GM21526 (cell line): ENCODE measurements at regions not wholly inside any gene's neighbourhood (a gene's known extent, or its start where the extent isn't known, plus 50 kb on each side); places are given as distances from the start of the nearest gene placed in this dataset.

Source experiments
- ATAC-seq: cut with Tn5 transposase; IDR thresholded peaks from one replicate; pipeline ENCODE4 v1.9.1; 2021; ENCODE audit warnings: moderate library complexity; ENCODE audit not compliant: unreplicated experiment, low FRiP score

- no peak for ATAC-seq
Observed at GRCh38 chr3:70899816-70900215, 587.4 kb upstream of the MDFIC2 start.

GRCh38 chr3:70890020-70890394 is 577.6 kb upstream of the MDFIC2 start:
- ATAC-seq: no peak

- no peak for ATAC-seq
Observed at GRCh38 chr3:70889162-70890019, 577.0 kb upstream of the MDFIC2 start.

- no peak for ATAC-seq
Observed at GRCh38 chr3:70885636-70886035, 573.2 kb upstream of the MDFIC2 start.

- ATAC-seq: no peak
Observed at GRCh38 chr3:70882104-70882503, 569.7 kb upstream of the MDFIC2 start.

GRCh38 chr3:70880421-70880820 is 568.0 kb upstream of the MDFIC2 start:
- ATAC-seq: no peak

GRCh38 chr3:70876154-70876553 is 563.7 kb upstream of the MDFIC2 start:
- ATAC-seq: no peak

GRCh38 chr3:70874196-70874595 is 561.8 kb upstream of the MDFIC2 start:
- no peak for ATAC-seq

GRCh38 chr3:70873686-70874085 is 561.2 kb upstream of the MDFIC2 start:
- ATAC-seq: no peak

- no peak for ATAC-seq
Observed at GRCh38 chr3:70871909-70872656, 559.6 kb upstream of the MDFIC2 start.

- no peak for ATAC-seq
Observed at GRCh38 chr3:70870576-70870975, 558.1 kb upstream of the MDFIC2 start.

- ATAC-seq: no peak
Observed at GRCh38 chr3:70868561-70868960, 556.1 kb upstream of the MDFIC2 start.

GRCh38 chr3:70863049-70863448 is 550.6 kb upstream of the MDFIC2 start:
- no peak for ATAC-seq

- ATAC-seq: no peak
Observed at GRCh38 chr3:70861855-70862254, 549.4 kb upstream of the MDFIC2 start.

GRCh38 chr3:70861234-70861633 is 548.8 kb upstream of the MDFIC2 start:
- ATAC-seq: no peak

- no peak for ATAC-seq
Observed at GRCh38 chr3:70857916-70858315, 545.5 kb upstream of the MDFIC2 start.

- ATAC-seq: no peak
Observed at GRCh38 chr3:70856414-70857162, 544.1 kb upstream of the MDFIC2 start.

GRCh38 chr3:70855149-70855548 is 542.7 kb upstream of the MDFIC2 start:
- ATAC-seq: no peak

- no peak for ATAC-seq
Observed at GRCh38 chr3:70854108-70854507, 541.7 kb upstream of the MDFIC2 start.

- ATAC-seq: no peak
Observed at GRCh38 chr3:70853161-70853944, 540.9 kb upstream of the MDFIC2 start.
